GM10266 (cell line): ENCODE measurements at regions not wholly inside any gene's neighbourhood (a gene's known extent, or its start where the extent isn't known, plus 50 kb on each side); places are given as distances from the start of the nearest gene placed in this dataset.
"Not testable (repeated sequence)": the region's sequence is repeated elsewhere in the genome, so short reads cannot be mapped to it uniquely, and the experiment has no call there.

Source experiments
- DNase-seq: peaks from one replicate; pipeline ENCODE4 v3.0.0; 2012; ENCODE audit errors: extremely low spot score
- CTCF ChIP-seq: IDR thresholded peaks from 2 replicates; pipeline ENCODE4 v1.5.1; 2012; ENCODE audit warnings: mild to moderate bottlenecking, low read depth; ENCODE audit not compliant: control insufficient read depth, insufficient read depth; ENCODE audit errors: missing control alignments

DNA sequence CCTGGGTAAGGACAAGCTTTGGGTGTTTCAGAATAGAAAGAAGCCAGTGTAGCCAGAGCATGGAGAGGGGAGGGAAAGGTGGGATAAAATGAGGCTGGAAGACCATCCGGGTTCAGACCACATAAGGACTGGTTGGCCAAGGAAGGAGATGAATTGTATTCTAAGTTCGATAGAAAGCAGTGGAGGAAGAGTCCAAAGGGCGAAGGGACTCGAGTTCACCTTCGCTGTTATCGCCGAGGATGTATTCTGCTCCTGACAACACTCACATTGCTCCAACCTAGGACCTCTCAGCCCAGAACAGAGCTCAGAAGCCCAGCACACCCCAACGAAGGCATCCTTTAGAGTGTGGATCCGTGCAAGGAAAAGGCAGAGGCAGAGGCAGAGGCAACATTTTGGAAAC, 133.1 kb upstream of the EPB41L4A start:
- no peak for TF ChIP-seq CTCF
- DNase-seq = no peak

GRCh38 chr5:112552791-112553190, 133.7 kb upstream of the EPB41L4A start:
- DNase-seq = no peak
- no peak for TF ChIP-seq CTCF

- no peak for DNase-seq
- TF ChIP-seq CTCF = no peak
These were observed 135.3 kb upstream of the EPB41L4A start for GRCh38 chr5:112554101-112554977.

GRCh38 chr5:112555197-112555596, 136.1 kb upstream of the EPB41L4A start:
- no peak for TF ChIP-seq CTCF
- DNase-seq = no peak

DNA sequence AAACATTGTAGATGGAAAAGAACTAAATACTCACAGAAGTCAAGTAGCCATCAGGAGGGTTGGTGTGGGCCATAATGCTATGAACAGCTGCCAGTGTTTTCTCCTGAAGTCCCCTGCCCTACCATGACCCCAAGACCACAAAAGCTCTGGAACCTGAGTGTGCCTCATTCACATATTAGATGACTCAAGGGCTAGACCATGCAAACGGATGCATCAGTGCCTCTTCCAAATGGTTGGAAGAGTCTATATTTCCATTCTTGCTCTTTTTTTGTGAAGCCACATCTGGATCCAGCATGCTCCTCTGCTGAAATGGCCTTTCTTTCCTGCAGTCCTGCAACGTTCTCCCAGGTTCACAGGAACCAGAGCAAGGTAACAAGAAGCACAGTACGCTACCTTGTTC, 136.6 kb upstream of the EPB41L4A start:
- no peak for DNase-seq

DNA sequence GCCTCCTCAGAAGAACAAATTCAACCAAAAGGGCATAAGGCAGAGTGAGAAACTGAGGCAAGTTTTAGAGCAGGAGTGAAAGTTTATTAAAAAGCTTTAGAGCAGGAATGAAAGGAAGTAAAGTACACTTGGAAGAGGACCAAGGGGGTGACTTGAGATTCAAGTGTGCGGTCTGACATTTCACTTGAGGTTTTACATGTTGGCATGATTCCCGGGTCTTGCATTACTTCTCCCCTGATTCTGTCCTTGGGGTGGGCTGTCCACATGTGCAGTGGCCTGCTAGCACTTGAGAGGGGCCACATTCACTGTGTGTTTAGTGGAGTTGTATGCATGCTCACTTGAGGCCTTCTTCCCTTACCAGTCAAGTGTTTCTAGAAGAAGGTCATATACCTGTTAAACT, 140.4 kb upstream of the EPB41L4A start:
- DNase-seq = not testable (repeated sequence)

More for the DNA sequence above, 136.6 kb upstream of the EPB41L4A start:
- TF ChIP-seq CTCF = no peak

- no peak for TF ChIP-seq CTCF
- no peak for DNase-seq
These were observed 141.3 kb upstream of the EPB41L4A start for GRCh38 chr5:112560371-112560770.
